Loucy (cell line): ENCODE measurements at regions not wholly inside any gene's neighbourhood (a gene's known extent, or its start where the extent isn't known, plus 50 kb on each side); places are given as distances from the start of the nearest gene placed in this dataset.
A peak's percentile ranks its signal among the peaks of the same experiment; 100 is the strongest.

ENCODE experiments used
- H2AFZ ChIP-seq: fragments of 200-600 bp; sonication (generic); 2 replicates; pipeline ENCODE4 v1.6.0; 2016; ENCODE audit warnings: antibody characterized with exemption, mild to moderate bottlenecking, low read length, moderate library complexity
- H3F3A ChIP-seq: fragments of 200-600 bp; 2 replicates; pipeline ENCODE4 v1.6.0; 2016; ENCODE audit warnings: antibody characterized with exemption, low read depth, mild to moderate bottlenecking
- H3K27me3 ChIP-seq: fragments of 200-600 bp; sonication (generic); 2 replicates; pipeline ENCODE4 v1.6.1; 2014; ENCODE audit warnings: low read length, mild to moderate bottlenecking; ENCODE audit not compliant: insufficient read depth, poor library complexity, severe bottlenecking
- H3K36me3 ChIP-seq: fragments of 200-600 bp; sonication (generic); 2 replicates; pipeline ENCODE4 v1.6.1; 2016; ENCODE audit warnings: low read length; ENCODE audit not compliant: insufficient read depth
- H3K4me1 ChIP-seq: fragments of 200-600 bp; sonication (generic); 2 replicates; pipeline ENCODE4 v1.5.1; 2014; ENCODE audit warnings: low read length, mild to moderate bottlenecking; ENCODE audit not compliant: insufficient read depth, poor library complexity, severe bottlenecking
- H3K4me2 ChIP-seq: fragments of 200-600 bp; sonication (generic); 2 replicates; pipeline ENCODE4 v1.6.0; 2014; ENCODE audit warnings: antibody characterized with exemption, low read length, low read depth, mild to moderate bottlenecking; ENCODE audit not compliant: poor library complexity, severe bottlenecking
- H3K4me3 ChIP-seq: fragments of 200-600 bp; sonication (generic); 2 replicates; pipeline ENCODE4 v1.5.1; 2014; ENCODE audit warnings: low read length, mild to moderate bottlenecking, mixed read lengths; ENCODE audit not compliant: poor library complexity, severe bottlenecking
- H3K79me2 ChIP-seq: fragments of 200-600 bp; sonication (generic); 2 replicates; pipeline ENCODE4 v1.6.1; 2014; ENCODE audit warnings: low read length; ENCODE audit not compliant: insufficient read depth
- H3K9ac ChIP-seq: fragments of 200-600 bp; sonication (generic); 2 replicates; pipeline ENCODE4 v1.6.0; 2014; ENCODE audit warnings: mild to moderate bottlenecking, low read depth, low read length, moderate library complexity; ENCODE audit not compliant: poor library complexity, severe bottlenecking
- H3K9me2 ChIP-seq: fragments of 200-600 bp; sonication (generic); replicated peaks from 2 replicates; pipeline ENCODE4 v1.6.1; 2016; ENCODE audit warnings: low read depth, low read length, mixed read lengths
- H3K9me3 ChIP-seq: fragments of 200-600 bp; sonication (generic); 2 replicates; pipeline ENCODE4 v1.6.1; 2014; ENCODE audit warnings: mild to moderate bottlenecking, antibody characterized with exemption, low read length, low read depth; ENCODE audit not compliant: insufficient read depth
- H4K20me1 ChIP-seq: fragments of 200-600 bp; sonication (generic); 2 replicates; pipeline ENCODE4 v1.6.0; 2014; ENCODE audit warnings: antibody characterized with exemption, low read length, mild to moderate bottlenecking; ENCODE audit not compliant: insufficient read depth, poor library complexity, severe bottlenecking
- CTCF ChIP-seq: fragments of 200-600 bp; sonication (generic); conservative IDR thresholded peaks from 2 replicates; pipeline ENCODE4 v1.5.1; 2014; ENCODE audit warnings: mild to moderate bottlenecking, antibody characterized with exemption, low read length
- EZH2phosphoT487 ChIP-seq: fragments of 200-600 bp; IDR thresholded peaks from 2 replicates; pipeline ENCODE4 v1.6.1; 2018; ENCODE audit warnings: antibody characterized with exemption, mild to moderate bottlenecking, moderate library complexity, borderline replicate concordance

- Histone ChIP-seq H3K4me2 (no peak overlapping the region), H3K4me3 (no peak overlapping the region), H2AFZ (no peak overlapping the region), H3F3A (no peaks in the 10 kb centered on the region), H3K9me3 (no peaks in the 10 kb centered on the region), H3K36me3 (no peaks in the 10 kb centered on the region), H4K20me1 (no peaks in the 10 kb centered on the region), H3K27me3 (no peaks in the 10 kb centered on the region), H3K79me2 (no peaks in the 10 kb centered on the region), H3K9me2 (no peaks in the 10 kb centered on the region), H3K4me1 (no peaks in the 10 kb centered on the region), H3K9ac (no peak overlapping the region)
- no peak for TF ChIP-seq CTCF
- TF ChIP-seq EZH2phosphoT487 = no peak
Observed at GRCh38 chr11:92834296-92835020, 135.0 kb upstream of the MTNR1B start.

- Histone ChIP-seq H3K9ac (no peak overlapping the region), H3K4me2 (no peak overlapping the region)
Observed at GRCh38 chr11:92837595-92837994, 131.9 kb upstream of the MTNR1B start.

GRCh38 chr11:92838759-92839310 is 130.6 kb upstream of the MTNR1B start:
- Histone ChIP-seq H3K4me3 (no peak overlapping the region), H3K79me2 (no peaks in the 10 kb centered on the region), H3K4me2 (no peak overlapping the region), H3F3A (no peaks in the 10 kb centered on the region), H4K20me1 (no peaks in the 10 kb centered on the region), H3K4me1 (no peaks in the 10 kb centered on the region), H3K36me3 (no peaks in the 10 kb centered on the region), H2AFZ (peak overlapping the region; percentile 30; the same call in 1 of the 2 replicates), H3K9me2 (no peaks in the 10 kb centered on the region), H3K27me3 (no peaks in the 10 kb centered on the region), H3K9ac (no peak overlapping the region), H3K9me3 (no peaks in the 10 kb centered on the region)
- no peak for TF ChIP-seq EZH2phosphoT487
- TF ChIP-seq CTCF = no peak

More at GRCh38 chr11:92837595-92837994, 131.9 kb upstream of the MTNR1B start:
- H3K27me3 ChIP-seq = no peaks in the 10 kb centered on the region
- H3K9me2 ChIP-seq = no peaks in the 10 kb centered on the region
- no peaks in the 10 kb centered on the region for H4K20me1 ChIP-seq
- H3K4me3 ChIP-seq = no peak overlapping the region
- no peaks in the 10 kb centered on the region for H3K9me3 ChIP-seq
- no peaks in the 10 kb centered on the region for H3F3A ChIP-seq
- TF ChIP-seq CTCF = no peak
- TF ChIP-seq EZH2phosphoT487 = no peak
- H3K79me2 ChIP-seq = no peaks in the 10 kb centered on the region
- no peak overlapping the region for H2AFZ ChIP-seq
- no peaks in the 10 kb centered on the region for H3K36me3 ChIP-seq
- H3K4me1 ChIP-seq = no peaks in the 10 kb centered on the region
